ENCODE measurements at regions not wholly inside any gene's neighbourhood (a gene's known extent, or its start where the extent isn't known, plus 50 kb on each side); places are given as distances from the start of the nearest gene placed in this dataset.

GRCh38 chr1:101105877-101106276 is 80.3 kb upstream of the DPH5 start:
- no peak for TF ChIP-seq CTCF (IDR thresholded peaks at IDR 0.05)
- TF ChIP-seq POLR2A (IDR thresholded peaks at IDR 0.05): no peak

All from vagina (tissue), 2 donors.